Activated T-cell treated with anti-CD3 and anti-CD28 coated beads, Interleukin-2, amount 50 U/mL, for 72 hours (primary cell): ENCODE measurements at regions not wholly inside any gene's neighbourhood (a gene's known extent, or its start where the extent isn't known, plus 50 kb on each side); places are given as distances from the start of the nearest gene placed in this dataset.

Source experiments
- ATAC-seq, 2 donors: fragments of 150-1000 bp; cut with Tn5 transposase; replicated peaks in 1 of 2; 2 replicates each; pipeline ENCODE4 v1.10.0; 2021; ENCODE audit warnings: moderate library complexity in 2 of 2, mild to moderate bottlenecking in 1 of 2
- DNase-seq, 2 donors: peaks; one replicate each; pipeline ENCODE4 v3.0.0; 2021 to 2022; ENCODE audit warnings: mixed read lengths in 1 of 2
- H3K27ac Mint-ChIP-seq: one replicate; pipeline ENCODE4 v1.8.0; 2022; ENCODE audit warnings: mild to moderate bottlenecking, moderate library complexity, mixed read lengths
- H3K27me3 Mint-ChIP-seq: one replicate; pipeline ENCODE4 v1.8.0; 2022; ENCODE audit warnings: low read depth, mixed read lengths
- H3K36me3 Mint-ChIP-seq, 2 donors: one replicate each; pipeline ENCODE4 v1.8.0; 2022; ENCODE audit warnings: mixed read lengths in 2 of 2, mild to moderate bottlenecking in 1 of 2; ENCODE audit not compliant: insufficient read depth in 2 of 2
- H3K4me1 Mint-ChIP-seq: one replicate; pipeline ENCODE4 v1.8.0; 2022; ENCODE audit warnings: low read depth, mixed read lengths
- H3K4me3 Mint-ChIP-seq, 2 donors: one replicate each; pipeline ENCODE4 v1.8.0; 2022; ENCODE audit warnings: mild to moderate bottlenecking in 2 of 2, mixed read lengths in 2 of 2, moderate library complexity in 2 of 2
- H3K9me3 Mint-ChIP-seq, 2 donors: one replicate each; pipeline ENCODE4 v1.8.0; 2022; ENCODE audit warnings: mixed read lengths in 2 of 2

- Mint-ChIP-seq H3K9me3 (peaks cover 9 to 11% of the 10 kb centered on the region in 2 donors), H3K27ac (no peak overlapping the region), H3K36me3 (peaks cover 2 to 6% of the 10 kb centered on the region in 2 donors), H3K4me1 (no peaks in the 10 kb centered on the region), H3K4me3 (no peak overlapping the region), H3K27me3 (peaks cover 9% of the 10 kb centered on the region)
- no peak for DNase-seq
- no peak for ATAC-seq
Measured at GRCh38 chr2:240359695-240360094, 75.8 kb upstream of the GPC1 start.

GRCh38 chr2:240360645-240361475 is 74.6 kb upstream of the GPC1 start:
- H3K27ac Mint-ChIP-seq, result no peak overlapping the region
- no peaks in the 10 kb centered on the region for H3K4me1 Mint-ChIP-seq
- DNase-seq, result no peak
- H3K9me3 Mint-ChIP-seq, result peaks cover 9 to 11% of the 10 kb centered on the region in 2 donors
- no peak for ATAC-seq
- peaks cover 9% of the 10 kb centered on the region for H3K27me3 Mint-ChIP-seq
- H3K4me3 Mint-ChIP-seq, result no peak overlapping the region
- peaks cover 2 to 6% of the 10 kb centered on the region in 2 donors for H3K36me3 Mint-ChIP-seq

GRCh38 chr2:240362216-240362755 is 73.2 kb upstream of the GPC1 start:
- Mint-ChIP-seq H3K4me3 (no peak overlapping the region), H3K4me1 (no peaks in the 10 kb centered on the region), H3K27me3 (peaks cover 9% of the 10 kb centered on the region), H3K27ac (no peak overlapping the region), H3K9me3 (peaks cover 9 to 11% of the 10 kb centered on the region in 2 donors), H3K36me3 (peaks cover 2 to 6% of the 10 kb centered on the region in 2 donors)
- ATAC-seq (no peak), DNase-seq (no peak)

GRCh38 chr2:240362826-240363745 is 72.4 kb upstream of the GPC1 start:
- DNase-seq (no peak), ATAC-seq (no peak)
- H3K36me3 Mint-ChIP-seq, result peaks cover 2 to 6% of the 10 kb centered on the region in 2 donors
- no peak overlapping the region for H3K27ac Mint-ChIP-seq
- H3K27me3 Mint-ChIP-seq, result peaks cover 9% of the 10 kb centered on the region
- H3K9me3 Mint-ChIP-seq, result peaks cover 9 to 11% of the 10 kb centered on the region in 2 donors
- H3K4me3 Mint-ChIP-seq, result no peak overlapping the region
- no peaks in the 10 kb centered on the region for H3K4me1 Mint-ChIP-seq

GRCh38 chr2:240363746-240364581 is 71.5 kb upstream of the GPC1 start:
- H3K4me1 Mint-ChIP-seq, result no peaks in the 10 kb centered on the region
- no peak overlapping the region for H3K4me3 Mint-ChIP-seq

GRCh38 chr2:240364582-240364960 is 70.9 kb upstream of the GPC1 start:
- Mint-ChIP-seq H3K36me3 (peaks cover 2 to 6% of the 10 kb centered on the region in 2 donors), H3K27me3 (peaks cover 9% of the 10 kb centered on the region), H3K27ac (no peak overlapping the region), H3K9me3 (peaks cover 9 to 11% of the 10 kb centered on the region in 2 donors), H3K4me3 (no peak overlapping the region), H3K4me1 (no peaks in the 10 kb centered on the region)
- DNase-seq, result no peak
- ATAC-seq, result no peak

More at GRCh38 chr2:240363746-240364581, 71.5 kb upstream of the GPC1 start:
- Mint-ChIP-seq H3K27ac (no peak overlapping the region), H3K27me3 (peaks cover 9% of the 10 kb centered on the region), H3K36me3 (peaks cover 2 to 6% of the 10 kb centered on the region in 2 donors), H3K9me3 (peaks cover 9 to 11% of the 10 kb centered on the region in 2 donors)
- ATAC-seq (no peak), DNase-seq (no peak)

GRCh38 chr2:240364961-240365775 is 70.3 kb upstream of the GPC1 start:
- peaks cover 2 to 6% of the 10 kb centered on the region in 2 donors for H3K36me3 Mint-ChIP-seq
- ATAC-seq, result no peak
- no peak overlapping the region for H3K4me3 Mint-ChIP-seq
- no peak for DNase-seq
- H3K27me3 Mint-ChIP-seq, result peaks cover 9% of the 10 kb centered on the region
- H3K9me3 Mint-ChIP-seq, result peaks cover 9 to 11% of the 10 kb centered on the region in 2 donors
- H3K4me1 Mint-ChIP-seq, result no peaks in the 10 kb centered on the region
- H3K27ac Mint-ChIP-seq, result no peak overlapping the region

- Mint-ChIP-seq H3K9me3 (peaks cover 2% of the 10 kb centered on the region in 2 donors), H3K27ac (no peak overlapping the region), H3K4me1 (no peaks in the 10 kb centered on the region), H3K36me3 (peaks cover 0 to under 1% of the 10 kb centered on the region in 2 donors), H3K27me3 (peaks cover 3% of the 10 kb centered on the region), H3K4me3 (no peak overlapping the region)
- DNase-seq (no peak), ATAC-seq (no peak)
Measured at GRCh38 chr2:240365971-240366471, 69.4 kb upstream of the GPC1 start.

- Mint-ChIP-seq H3K9me3 (no peaks in the 10 kb centered on the region), H3K4me3 (no peak overlapping the region), H3K27me3 (no peaks in the 10 kb centered on the region), H3K27ac (no peak overlapping the region), H3K4me1 (no peaks in the 10 kb centered on the region), H3K36me3 (no peaks in the 10 kb centered on the region)
- no peak for ATAC-seq
- DNase-seq, result no peak
Measured at GRCh38 chr2:240366901-240367300, 68.6 kb upstream of the GPC1 start.

GRCh38 chr2:240367721-240368120 is 67.7 kb upstream of the GPC1 start:
- ATAC-seq (no peak), DNase-seq (no peak)
- Mint-ChIP-seq H3K27ac (no peak overlapping the region), H3K36me3 (no peaks in the 10 kb centered on the region), H3K9me3 (no peaks in the 10 kb centered on the region), H3K4me3 (no peak overlapping the region), H3K27me3 (no peaks in the 10 kb centered on the region), H3K4me1 (no peaks in the 10 kb centered on the region)

GRCh38 chr2:240368781-240369331 is 66.6 kb upstream of the GPC1 start:
- no peak overlapping the region for H3K4me3 Mint-ChIP-seq
- H3K27me3 Mint-ChIP-seq, result no peaks in the 10 kb centered on the region
- no peaks in the 10 kb centered on the region for H3K9me3 Mint-ChIP-seq
- H3K27ac Mint-ChIP-seq, result no peak overlapping the region
- ATAC-seq (no peak), DNase-seq (no peak)
- no peaks in the 10 kb centered on the region for H3K4me1 Mint-ChIP-seq
- no peaks in the 10 kb centered on the region for H3K36me3 Mint-ChIP-seq
